Pancreas (tissue), 10 donors: ENCODE measurements at regions not wholly inside any gene's neighbourhood (a gene's known extent, or its start where the extent isn't known, plus 50 kb on each side); places are given as distances from the start of the nearest gene placed in this dataset.

Experiments
- ATAC-seq, 4 donors: fragments of 200-7000 bp; cut with Tn5 transposase; one replicate each; pipeline versions ENCODE4 v1.8.0 to v1.9.1; 2020; ENCODE audit warnings: mild to moderate bottlenecking in 4 of 4, moderate library complexity in 4 of 4
- DNase-seq, 6 donors: peaks; one replicate each; pipeline ENCODE4 v3.0.0-alpha.2; 2020
- FAIRE-seq: peaks from 2 replicates; lab custom pipeline; 2012; peaks lifted over from hg19 to GRCh38; lab: Jason Lieb, UNC
- H3K27ac ChIP-seq, 4 donors: fragments of 200-600 bp; sonication (generic); 1 replicate in 3 of 4; 2 replicates in 1 of 4; pipeline versions ENCODE4 v1.5.0 to v1.8.0; 2020
- H3K27me3 ChIP-seq, 4 donors: fragments of 200-600 bp; one replicate each; pipeline ENCODE4 v1.8.0; 2021
- H3K36me3 ChIP-seq, 3 donors: fragments of 200-600 bp; sonication (generic) in 1 of 3; one replicate each; pipeline versions ENCODE4 v1.5.0 to v1.8.0; 2020 to 2021
- H3K4me1 ChIP-seq, 3 donors: fragments of 200-600 bp; one replicate each; pipeline ENCODE4 v1.8.0; 2021
- H3K4me3 ChIP-seq, 4 donors: fragments of 200-600 bp; sonication (generic) in 2 of 4; one replicate each; pipeline versions ENCODE4 v1.5.0 to v1.8.0; 2020 to 2021
- H3K9me3 ChIP-seq, 4 donors: fragments of 200-600 bp; one replicate each; pipeline ENCODE4 v1.8.0; 2021
- WGBS, 2 donors: extraction: QIAGEN DNeasy Blood & Tissue Kit; methylation state at CpG; one replicate each; pipeline ENCODE4 v1.1.7; 2013; 5-methylcytosine and 5-hydroxymethylcytosine counted together
- intact Hi-C, 3 donors: fragments of 100-400 bp; cut with DNase I; formaldehyde crosslinking; loops; one replicate each; pipeline versions ENCODE4 v1.11.1 to v1.14.2; 2022
- TF ChIP-seq, protein P1 (sequence below), 4 donors: fragments of 200-600 bp; sonication (generic) in 3 of 4; IDR thresholded peaks; one replicate each; pipeline versions ENCODE4 v1.5.0 to v1.8.0; 2021; ENCODE audit warnings: antibody characterized with exemption in 4 of 4
- donor health status: healthy with polysubstance abuse.
- donor health status: DM: no; HTN: no; CAD: no; lungs with moderate emphysema.
- donor health status: DM: no; HTN: no; CAD: no.
- donor health status: control.
- donor health status: control.
- donor health status: Bipolar disorder and iron deficiency.
- donor health status: DM: yes; HTN: yes; CAD: no.
- donor health status: DM: no; HTN: no; CAD: no.
- donor health status: DM: no; HTN: no; CAD: no.
- donor health status: DM: yes; HTN: yes; CAD: no.

DNA sequence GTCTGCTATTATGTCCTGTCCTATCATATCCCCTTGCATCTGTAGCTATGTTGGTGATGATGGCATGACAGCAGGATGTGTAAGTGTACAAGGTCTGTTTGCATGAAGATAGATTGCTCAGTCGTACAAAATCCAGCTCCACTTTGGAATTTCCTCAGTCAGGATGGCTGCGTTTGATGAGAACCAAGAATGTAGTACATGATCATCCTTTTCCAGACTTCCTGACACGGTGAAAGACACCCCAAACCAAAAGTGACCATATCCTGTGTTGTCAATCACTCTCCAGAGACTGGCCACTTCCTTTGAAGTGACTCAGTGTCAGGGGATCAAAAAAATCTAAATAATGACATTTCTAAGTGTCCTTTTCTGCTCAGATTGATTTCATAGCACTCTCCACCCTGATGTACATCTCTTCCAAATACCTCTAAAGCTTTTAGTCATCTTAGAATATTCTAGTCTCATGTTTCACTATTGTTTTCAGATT is 213.4 kb downstream of the PLK2 start:
- H3K27me3 ChIP-seq, result no peaks in the 10 kb centered on the region
- no peak overlapping the region for H3K4me3 ChIP-seq
- TF ChIP-seq, protein P1, sequence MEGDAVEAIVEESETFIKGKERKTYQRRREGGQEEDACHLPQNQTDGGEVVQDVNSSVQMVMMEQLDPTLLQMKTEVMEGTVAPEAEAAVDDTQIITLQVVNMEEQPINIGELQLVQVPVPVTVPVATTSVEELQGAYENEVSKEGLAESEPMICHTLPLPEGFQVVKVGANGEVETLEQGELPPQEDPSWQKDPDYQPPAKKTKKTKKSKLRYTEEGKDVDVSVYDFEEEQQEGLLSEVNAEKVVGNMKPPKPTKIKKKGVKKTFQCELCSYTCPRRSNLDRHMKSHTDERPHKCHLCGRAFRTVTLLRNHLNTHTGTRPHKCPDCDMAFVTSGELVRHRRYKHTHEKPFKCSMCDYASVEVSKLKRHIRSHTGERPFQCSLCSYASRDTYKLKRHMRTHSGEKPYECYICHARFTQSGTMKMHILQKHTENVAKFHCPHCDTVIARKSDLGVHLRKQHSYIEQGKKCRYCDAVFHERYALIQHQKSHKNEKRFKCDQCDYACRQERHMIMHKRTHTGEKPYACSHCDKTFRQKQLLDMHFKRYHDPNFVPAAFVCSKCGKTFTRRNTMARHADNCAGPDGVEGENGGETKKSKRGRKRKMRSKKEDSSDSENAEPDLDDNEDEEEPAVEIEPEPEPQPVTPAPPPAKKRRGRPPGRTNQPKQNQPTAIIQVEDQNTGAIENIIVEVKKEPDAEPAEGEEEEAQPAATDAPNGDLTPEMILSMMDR (IDR thresholded peaks at IDR 0.05), result no peak
- no peak overlapping the region for H3K27ac ChIP-seq
- peaks cover 0 to 4% (median 0%) of the 10 kb centered on the region in 3 donors for H3K4me1 ChIP-seq
- no peaks in the 10 kb centered on the region for H3K9me3 ChIP-seq
- FAIRE-seq (no peak), ATAC-seq (no peak), DNase-seq (no peak)
- no peaks in the 10 kb centered on the region for H3K36me3 ChIP-seq
- intact Hi-C loops, result no loop called here
- 80 to 82% methylated on average over 3 of the region's 3 CpGs for WGBS, 2 donors

DNA sequence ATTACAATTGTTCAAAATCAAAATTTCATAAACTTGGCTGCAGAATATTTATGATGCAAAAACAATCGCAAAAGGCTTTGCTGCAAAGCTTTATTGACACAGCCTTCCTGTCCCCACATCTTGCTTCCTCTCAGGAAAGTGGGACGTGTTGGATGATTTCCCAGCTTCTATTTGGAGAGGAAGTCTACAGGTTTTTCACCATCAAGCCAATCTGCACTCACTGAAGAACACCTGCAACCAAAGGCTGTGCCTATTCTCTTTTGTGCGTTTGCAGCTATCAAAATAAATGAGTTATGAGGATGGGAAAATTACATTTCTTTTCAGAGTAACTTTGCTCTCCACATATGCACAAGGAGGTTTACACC is 214.4 kb downstream of the PLK2 start:
- WGBS, 2 donors, result 18 to 20% methylated on average over 3 of the region's 3 CpGs
- H3K4me3 ChIP-seq, result no peak overlapping the region
- no peaks in the 10 kb centered on the region for H3K27me3 ChIP-seq
- FAIRE-seq, result no peak
- H3K9me3 ChIP-seq, result no peaks in the 10 kb centered on the region
- H3K36me3 ChIP-seq, result no peaks in the 10 kb centered on the region
- peaks cover 0 to 4% (median 0%) of the 10 kb centered on the region in 3 donors for H3K4me1 ChIP-seq
- H3K27ac ChIP-seq, result no peak overlapping the region
- no peak for DNase-seq
- no peak for ATAC-seq
- TF ChIP-seq, protein P1 (IDR thresholded peaks at IDR 0.05), result no peak
- intact Hi-C loops, result no loop called here

DNA sequence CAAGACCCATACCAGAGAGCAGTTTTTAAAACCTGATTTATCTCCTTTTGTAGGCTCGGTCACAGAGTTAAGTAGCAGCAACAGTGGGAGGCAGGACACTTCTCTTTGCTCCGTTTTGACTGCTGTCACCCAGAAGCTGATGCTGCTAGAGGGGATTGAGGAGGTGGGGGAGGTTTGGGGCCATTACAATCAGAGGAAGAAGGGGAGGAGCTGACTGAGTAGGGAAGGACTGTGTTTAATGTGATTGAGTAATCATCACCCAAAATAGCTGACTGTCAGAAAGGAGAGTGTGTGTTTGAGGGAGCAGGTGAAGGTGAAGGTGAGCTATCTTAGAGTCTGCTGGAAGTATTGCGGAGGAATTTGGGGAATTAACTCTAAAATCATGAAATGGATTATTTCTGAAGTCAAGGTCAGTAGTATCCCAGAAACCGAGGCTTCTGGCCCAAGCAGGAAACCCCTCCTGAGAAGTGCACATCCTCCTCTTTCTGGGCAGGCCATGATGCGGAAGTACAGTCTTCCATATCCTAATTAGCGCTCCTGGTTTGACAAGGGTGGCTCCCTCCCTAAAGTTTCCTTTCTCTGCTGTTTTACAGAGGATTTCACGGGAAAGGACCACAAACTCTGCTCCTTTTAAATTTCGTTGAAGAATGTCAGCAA is 214.9 kb downstream of the PLK2 start:
- Histone ChIP-seq H3K27ac (no peak overlapping the region), H3K4me3 (no peak overlapping the region), H3K36me3 (no peaks in the 10 kb centered on the region), H3K27me3 (no peaks in the 10 kb centered on the region), H3K9me3 (no peaks in the 10 kb centered on the region), H3K4me1 (peaks cover 0 to 4% (median 0%) of the 10 kb centered on the region in 3 donors)
- TF ChIP-seq, protein P1 (IDR thresholded peaks at IDR 0.05), result no peak
- FAIRE-seq (no peak), DNase-seq (no peak), ATAC-seq (no peak)
- intact Hi-C loops, result no loop called here
- WGBS, 2 donors, result 77 to 78% methylated on average over 8 of the region's 8 CpGs

DNA sequence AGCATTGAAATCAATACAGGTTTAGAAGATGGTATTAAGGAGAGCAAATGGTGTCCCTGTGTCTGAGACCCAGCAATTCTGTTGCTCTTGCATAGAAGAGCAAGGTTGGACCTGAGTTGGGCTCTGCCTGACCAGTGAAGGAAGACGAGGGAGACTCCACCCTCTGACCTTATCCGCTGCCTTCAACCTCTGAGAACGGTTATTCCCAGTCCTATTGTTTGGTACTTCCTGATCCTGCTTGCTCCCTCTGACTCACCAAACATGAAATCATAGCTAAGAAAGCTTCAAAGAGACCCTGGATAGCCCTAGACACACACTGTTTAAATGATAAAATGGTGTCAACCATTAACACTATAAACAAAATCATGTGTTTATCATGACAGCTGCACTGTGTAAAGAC is 218.5 kb downstream of the PLK2 start:
- H3K36me3 ChIP-seq, result no peaks in the 10 kb centered on the region
- 76 to 83% methylated on average over 3 of the region's 3 CpGs for WGBS, 2 donors
- H3K27me3 ChIP-seq, result no peaks in the 10 kb centered on the region
- peaks cover 0 to 4% (median 0%) of the 10 kb centered on the region in 3 donors for H3K4me1 ChIP-seq
- DNase-seq, result no peak
- no peaks in the 10 kb centered on the region for H3K9me3 ChIP-seq
- no peak overlapping the region for H3K27ac ChIP-seq
- ATAC-seq, result peak in 1 of 4 donors; percentile 33
- no peak overlapping the region for H3K4me3 ChIP-seq
- TF ChIP-seq, protein P1 (IDR thresholded peaks at IDR 0.05), result no peak
- intact Hi-C loops, result no loop called here
- no peak for FAIRE-seq

DNA sequence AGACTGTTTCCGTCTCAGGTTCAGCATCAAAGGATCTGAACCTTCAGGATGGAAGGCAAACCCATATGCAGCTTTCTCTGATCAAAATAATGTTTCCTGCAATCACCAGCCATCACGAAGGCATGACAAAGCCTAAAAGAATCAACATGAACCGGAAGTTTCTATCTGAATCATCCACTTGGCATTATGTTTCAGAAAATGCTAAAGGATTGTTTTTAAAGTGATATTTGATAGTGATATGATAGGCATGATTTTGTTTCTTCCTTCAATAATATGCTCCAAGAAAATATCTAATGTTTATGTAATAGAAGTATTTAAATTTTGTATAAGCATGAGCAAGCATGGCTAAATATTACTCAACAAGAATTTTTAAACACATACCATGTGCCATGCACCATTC is 219.6 kb downstream of the PLK2 start:
- ATAC-seq, result no peak
- Histone ChIP-seq H3K27me3 (no peaks in the 10 kb centered on the region), H3K4me1 (no peaks in the 10 kb centered on the region), H3K27ac (no peak overlapping the region), H3K36me3 (no peaks in the 10 kb centered on the region), H3K4me3 (no peak overlapping the region), H3K9me3 (no peaks in the 10 kb centered on the region)
- intact Hi-C loops, result no loop called here
- WGBS, 2 donors, result 87 to 88% methylated on average over 3 of the region's 3 CpGs
- TF ChIP-seq, protein P1 (IDR thresholded peaks at IDR 0.05), result no peak
- FAIRE-seq, result no peak
- DNase-seq, result no peak
